Hindlimb muscle (tissue), 1 donor: ENCODE measurements at regions not wholly inside any gene's neighbourhood (a gene's known extent, or its start where the extent isn't known, plus 50 kb on each side); places are given as distances from the start of the nearest gene placed in this dataset.

Experiments used
- DNase-seq: peaks from one replicate; pipeline ENCODE4 v3.0.0-alpha.2; 2013

GRCh38 chr9:99721898-99722297 is 99.8 kb upstream of the NR4A3 start:
- no peak for DNase-seq

- no peak for DNase-seq
These were observed 98.8 kb upstream of the NR4A3 start for GRCh38 chr9:99722877-99723276.

- DNase-seq: no peak
These were observed 97.0 kb upstream of the NR4A3 start for GRCh38 chr9:99724640-99725039.

GRCh38 chr9:99725852-99726251 is 95.8 kb upstream of the NR4A3 start:
- DNase-seq: no peak

GRCh38 chr9:99726758-99727157 is 94.9 kb upstream of the NR4A3 start:
- DNase-seq: no peak

- DNase-seq: no peak
These were observed 91.6 kb upstream of the NR4A3 start for GRCh38 chr9:99730062-99730461.

GRCh38 chr9:99731950-99732349 is 89.7 kb upstream of the NR4A3 start:
- DNase-seq: no peak

GRCh38 chr9:99732715-99733114 is 89.0 kb upstream of the NR4A3 start:
- DNase-seq: no peak

GRCh38 chr9:99735041-99735440 is 86.6 kb upstream of the NR4A3 start:
- DNase-seq: no peak

- no peak for DNase-seq
These were observed 85.4 kb upstream of the NR4A3 start for GRCh38 chr9:99736291-99736690.

- no peak for DNase-seq
These were observed 84.0 kb upstream of the NR4A3 start for GRCh38 chr9:99737649-99738048.

GRCh38 chr9:99743006-99743405 is 78.7 kb upstream of the NR4A3 start:
- no peak for DNase-seq

GRCh38 chr9:99743455-99743854 is 78.2 kb upstream of the NR4A3 start:
- no peak for DNase-seq

- DNase-seq: no peak
These were observed 77.6 kb upstream of the NR4A3 start for GRCh38 chr9:99744132-99744531.

- no peak for DNase-seq
These were observed 76.6 kb upstream of the NR4A3 start for GRCh38 chr9:99745085-99745484.

- DNase-seq: no peak
These were observed 75.3 kb upstream of the NR4A3 start for GRCh38 chr9:99746406-99746805.

GRCh38 chr9:99748266-99748665 is 73.4 kb upstream of the NR4A3 start:
- no peak for DNase-seq

- no peak for DNase-seq
These were observed 73.0 kb upstream of the NR4A3 start for GRCh38 chr9:99748676-99749075.

- DNase-seq: no peak
These were observed 72.0 kb upstream of the NR4A3 start for GRCh38 chr9:99749641-99750040.

- no peak for DNase-seq
These were observed 71.2 kb upstream of the NR4A3 start for GRCh38 chr9:99750526-99750925.

GRCh38 chr9:99752417-99753109 is 69.1 kb upstream of the NR4A3 start:
- DNase-seq: no peak

GRCh38 chr9:99753436-99753835 is 68.2 kb upstream of the NR4A3 start:
- no peak for DNase-seq

- no peak for DNase-seq
These were observed 61.3 kb upstream of the NR4A3 start for GRCh38 chr9:99760421-99760820.

GRCh38 chr9:99762470-99762869 is 59.2 kb upstream of the NR4A3 start:
- DNase-seq: no peak
